Right lobe of liver (tissue), 6 donors: ENCODE measurements at regions not wholly inside any gene's neighbourhood (a gene's known extent, or its start where the extent isn't known, plus 50 kb on each side); places are given as distances from the start of the nearest gene placed in this dataset.

ENCODE experiments used
- ATAC-seq, 4 donors: fragments of 200-7000 bp; cut with Tn5 transposase; one replicate each; pipeline ENCODE4 v1.9.1; 2020; ENCODE audit warnings: mild to moderate bottlenecking in 4 of 4, moderate library complexity in 4 of 4
- DNase-seq, 3 donors: peaks; one replicate each; pipeline ENCODE4 v3.0.0-alpha.2; 2020
- H3K27ac ChIP-seq, 3 donors: fragments of 200-600 bp; one replicate each; pipeline ENCODE4 v1.8.0; 2022
- H3K27me3 ChIP-seq, 2 donors: fragments of 200-600 bp; one replicate each; pipeline ENCODE4 v1.8.0; 2022
- H3K36me3 ChIP-seq, 4 donors: fragments of 200-600 bp; sonication (generic) in 1 of 4; one replicate each; pipeline versions ENCODE4 v1.5.1 to v1.8.0; 2017 to 2022; ENCODE audit warnings: control low read depth in 1 of 4
- H3K4me1 ChIP-seq, 4 donors: fragments of 200-600 bp; sonication (generic) in 1 of 4; one replicate each; pipeline versions ENCODE4 v1.5.1 to v1.8.0; 2017 to 2022; ENCODE audit warnings: control low read depth in 1 of 4
- H3K4me3 ChIP-seq, 3 donors: fragments of 200-600 bp; one replicate each; pipeline ENCODE4 v1.8.0; 2022
- H3K9me3 ChIP-seq, 4 donors: fragments of 200-600 bp; sonication (generic) in 1 of 4; one replicate each; pipeline versions ENCODE4 v1.5.1 to v1.8.0; 2017 to 2022; ENCODE audit warnings: control low read depth in 1 of 4
- CTCF ChIP-seq, 4 donors: fragments of 200-600 bp in 3 of 4; fragments of 450-650 bp in 1 of 4; IDR thresholded peaks; one replicate each; pipeline versions ENCODE4 v1.5.1 to v1.8.0; 2016 to 2022; ENCODE audit warnings: antibody characterized with exemption in 4 of 4, mild to moderate bottlenecking in 2 of 4
- POLR2A ChIP-seq: fragments of 450-650 bp; IDR thresholded peaks from one replicate; pipeline ENCODE4 v1.6.1; 2017; ENCODE audit warnings: antibody characterized with exemption, mild to moderate bottlenecking
- WGBS: methylation state at CpG from one replicate; pipeline ENCODE4 v1.1.6; 2018; ENCODE audit warnings: low coverage, low lambda C conversion rate; ENCODE audit not compliant: insufficient coverage; ENCODE audit errors: missing lambda C conversion rate; 5-methylcytosine and 5-hydroxymethylcytosine counted together
- intact Hi-C, 2 donors: fragments of 100-400 bp; cut with DNase I; formaldehyde crosslinking; loops; one replicate each; pipeline versions ENCODE4 v1.11.2 to v1.14.1; 2022
- donor health status: DM: no; HTN: yes; CAD: no.
- donor health status: DM: no; HTN: no; CAD: no.
- donor health status: DM: no; HTN: no; CAD: no.
- donor health status: DM: no; HTN: yes; CAD: no.
- donor health status: DM: no; HTN: yes; CAD: no.

GRCh38 chr11:116439361-116439677 is 333.5 kb downstream of the BUD13 start:
- DNase-seq: no peak
- intact Hi-C loops: no loop called here
- ATAC-seq: no peak
- H3K36me3 ChIP-seq: no peaks in the 10 kb centered on the region
- H3K27me3 ChIP-seq: no peaks in the 10 kb centered on the region
- H3K9me3 ChIP-seq: no peaks in the 10 kb centered on the region
- no peaks in the 10 kb centered on the region for H3K4me1 ChIP-seq
- no peak overlapping the region for H3K27ac ChIP-seq
- TF ChIP-seq CTCF (IDR thresholded peaks at IDR 0.05) (no peak), POLR2A (no peak)
- H3K4me3 ChIP-seq: no peak overlapping the region

- no peak for ATAC-seq
- TF ChIP-seq POLR2A: no peak
- TF ChIP-seq CTCF (IDR thresholded peaks at IDR 0.05): no peak
- no peak overlapping the region for H3K4me3 ChIP-seq
- 65% methylated on average over 5 of the region's 6 CpGs for WGBS
- H3K4me1 ChIP-seq: no peaks in the 10 kb centered on the region
- H3K27me3 ChIP-seq: no peaks in the 10 kb centered on the region
- no peak overlapping the region for H3K27ac ChIP-seq
- H3K9me3 ChIP-seq: no peaks in the 10 kb centered on the region
- intact Hi-C loops: no loop called here
- no peak for DNase-seq
- no peaks in the 10 kb centered on the region for H3K36me3 ChIP-seq
Measured at GRCh38 chr11:116438651-116439360, 334.0 kb downstream of the BUD13 start.

GRCh38 chr11:116434986-116435385 is 337.8 kb downstream of the BUD13 start:
- Histone ChIP-seq H3K9me3 (no peaks in the 10 kb centered on the region), H3K4me1 (no peaks in the 10 kb centered on the region), H3K36me3 (no peaks in the 10 kb centered on the region), H3K4me3 (no peak overlapping the region), H3K27ac (no peak overlapping the region), H3K27me3 (no peaks in the 10 kb centered on the region)
- DNase-seq: no peak
- intact Hi-C loops: no loop called here
- TF ChIP-seq POLR2A: no peak
- TF ChIP-seq CTCF (IDR thresholded peaks at IDR 0.05): no peak
- no peak for ATAC-seq
- WGBS: 35% methylated on average over 2 of the region's 2 CpGs

GRCh38 chr11:116432301-116432700 is 340.5 kb downstream of the BUD13 start:
- TF ChIP-seq POLR2A: no peak
- no peak for TF ChIP-seq CTCF (IDR thresholded peaks at IDR 0.05)
- intact Hi-C loops: no loop called here
- no peak for DNase-seq

GRCh38 chr11:116431842-116432241 is 340.9 kb downstream of the BUD13 start:
- TF ChIP-seq CTCF (IDR thresholded peaks at IDR 0.05) (no peak), POLR2A (no peak)
- ATAC-seq (no peak), DNase-seq (no peak)
- H3K4me3 ChIP-seq: no peak overlapping the region
- H3K9me3 ChIP-seq: no peaks in the 10 kb centered on the region
- no peaks in the 10 kb centered on the region for H3K27me3 ChIP-seq
- H3K4me1 ChIP-seq: no peaks in the 10 kb centered on the region
- no CpG with 5 or more reads among the region's 1 CpG for WGBS
- intact Hi-C loops: no loop called here
- H3K27ac ChIP-seq: no peak overlapping the region
- no peaks in the 10 kb centered on the region for H3K36me3 ChIP-seq

More at GRCh38 chr11:116432301-116432700, 340.5 kb downstream of the BUD13 start:
- Histone ChIP-seq H3K4me3 (no peak overlapping the region), H3K36me3 (no peaks in the 10 kb centered on the region), H3K27ac (no peak overlapping the region), H3K9me3 (no peaks in the 10 kb centered on the region), H3K27me3 (no peaks in the 10 kb centered on the region), H3K4me1 (no peaks in the 10 kb centered on the region)
- no peak for ATAC-seq
- no CpG with 5 or more reads among the region's 9 CpGs for WGBS
